NCI-H345 (cell line): ENCODE measurements at regions not wholly inside any gene's neighbourhood (a gene's known extent, or its start where the extent isn't known, plus 50 kb on each side); places are given as distances from the start of the nearest gene placed in this dataset.
"Not testable (repeated sequence)": the region's sequence is repeated elsewhere in the genome, so short reads cannot be mapped to it uniquely, and the experiment has no call there.

Source experiments
- DNase-seq: peaks from one replicate; lab custom pipeline; 2025; lab: John Stamatoyannopoulos, UW

- no peak for DNase-seq
Observed at GRCh38 chr9:71587576-71588362, 180.5 kb downstream of the CEMIP2 start.

GRCh38 chr9:71583792-71584191, 184.5 kb downstream of the CEMIP2 start:
- no peak for DNase-seq

- DNase-seq, result no peak
Observed at GRCh38 chr9:71582347-71582746, 186.0 kb downstream of the CEMIP2 start.

- DNase-seq, result no peak
Observed at GRCh38 chr9:71581101-71581500, 187.2 kb downstream of the CEMIP2 start.

- no peak for DNase-seq
Observed at GRCh38 chr9:71571186-71571585, 197.1 kb downstream of the CEMIP2 start.

- DNase-seq, result no peak
Observed at GRCh38 chr9:71567890-71568289, 200.4 kb downstream of the CEMIP2 start.

- no peak for DNase-seq
Observed at GRCh38 chr9:71562140-71562539, 206.2 kb downstream of the CEMIP2 start.

GRCh38 chr9:71557310-71557709, 211.0 kb downstream of the CEMIP2 start:
- DNase-seq, result no peak

GRCh38 chr9:71552480-71552879, 215.8 kb downstream of the CEMIP2 start:
- DNase-seq, result no peak

- DNase-seq, result no peak
Observed at GRCh38 chr9:71549023-71549422, 219.3 kb downstream of the CEMIP2 start.

- DNase-seq, result no peak
Observed at GRCh38 chr9:71544464-71544863, 223.8 kb downstream of the CEMIP2 start.

GRCh38 chr9:71541436-71541835, 226.9 kb downstream of the CEMIP2 start:
- no peak for DNase-seq

- DNase-seq, result no peak
Observed at GRCh38 chr9:71524996-71525580, 243.2 kb downstream of the CEMIP2 start.

- DNase-seq, result no peak
Observed at GRCh38 chr9:71524516-71524915, 243.8 kb downstream of the CEMIP2 start.

GRCh38 chr9:71521132-71521531, 247.2 kb downstream of the CEMIP2 start:
- DNase-seq, result no peak

GRCh38 chr9:71519098-71519696, 249.1 kb downstream of the CEMIP2 start:
- no peak for DNase-seq

GRCh38 chr9:71518045-71518827, 250.1 kb downstream of the CEMIP2 start:
- DNase-seq, result no peak

- DNase-seq, result no peak
Observed at GRCh38 chr9:71515626-71516025, 252.7 kb downstream of the CEMIP2 start.

GRCh38 chr9:71515107-71515506, 253.2 kb downstream of the CEMIP2 start:
- DNase-seq, result no peak

- no peak for DNase-seq
Observed at GRCh38 chr9:71514344-71514975, 253.9 kb downstream of the CEMIP2 start.

GRCh38 chr9:71509054-71509453, 259.3 kb downstream of the CEMIP2 start:
- DNase-seq, result no peak

GRCh38 chr9:71508141-71508540, 260.2 kb downstream of the CEMIP2 start:
- DNase-seq, result not testable (repeated sequence)
